NT2/D1 (cell line): ENCODE measurements at regions not wholly inside any gene's neighbourhood (a gene's known extent, or its start where the extent isn't known, plus 50 kb on each side); places are given as distances from the start of the nearest gene placed in this dataset.

Experiments used
- YY1 ChIP-seq: IDR thresholded peaks from 2 replicates; pipeline ENCODE4 v1.6.1; 2011; ENCODE audit not compliant: insufficient read length, insufficient read depth
- ZNF274 ChIP-seq: IDR thresholded peaks from 2 replicates; pipeline ENCODE4 v1.6.1; 2011; ENCODE audit warnings: mild to moderate bottlenecking, low read depth, low read length

- TF ChIP-seq ZNF274 (no peak), YY1 (no peak)
These were observed 172.6 kb upstream of the LAMA2 start for GRCh38 chr6:128710315-128710714.
